OCI-LY7 (cell line): ENCODE measurements at regions not wholly inside any gene's neighbourhood (a gene's known extent, or its start where the extent isn't known, plus 50 kb on each side); places are given as distances from the start of the nearest gene placed in this dataset.

Source experiments
- CTCF ChIP-seq: fragments of 200-600 bp; sonication (generic); conservative IDR thresholded peaks from 2 replicates; pipeline ENCODE4 v1.5.1; 2014; ENCODE audit warnings: mild to moderate bottlenecking, antibody characterized with exemption, low read length, moderate library complexity, mixed read lengths
- EZH2phosphoT487 ChIP-seq: fragments of 200-600 bp; sonication (generic); IDR thresholded peaks from 2 replicates; pipeline ENCODE4 v1.6.1; 2018; ENCODE audit warnings: low read depth, borderline replicate concordance, mild to moderate bottlenecking, mixed run types, antibody characterized with exemption, low read length, moderate library complexity, mixed read lengths

GRCh38 chr4:3674479-3674851 lies 91.7 kb upstream of the ADRA2C start:
- no peak for TF ChIP-seq CTCF
- TF ChIP-seq EZH2phosphoT487 = no peak
